Upper lobe of left lung (tissue), 4 donors: ENCODE measurements at regions not wholly inside any gene's neighbourhood (a gene's known extent, or its start where the extent isn't known, plus 50 kb on each side); places are given as distances from the start of the nearest gene placed in this dataset.

Source experiments
- POLR2A ChIP-seq, 4 donors: fragments of 450-650 bp; IDR thresholded peaks; one replicate each; pipeline ENCODE4 v1.5.1; 2016 to 2017; ENCODE audit warnings: antibody characterized with exemption in 4 of 4, mild to moderate bottlenecking in 2 of 4
- POLR2AphosphoS5 ChIP-seq, 2 donors: sonication (generic); formaldehyde crosslinking; IDR thresholded peaks; one replicate each; pipeline ENCODE4 v1.5.1; 2017; ENCODE audit warnings: antibody characterized with exemption in 2 of 2

DNA sequence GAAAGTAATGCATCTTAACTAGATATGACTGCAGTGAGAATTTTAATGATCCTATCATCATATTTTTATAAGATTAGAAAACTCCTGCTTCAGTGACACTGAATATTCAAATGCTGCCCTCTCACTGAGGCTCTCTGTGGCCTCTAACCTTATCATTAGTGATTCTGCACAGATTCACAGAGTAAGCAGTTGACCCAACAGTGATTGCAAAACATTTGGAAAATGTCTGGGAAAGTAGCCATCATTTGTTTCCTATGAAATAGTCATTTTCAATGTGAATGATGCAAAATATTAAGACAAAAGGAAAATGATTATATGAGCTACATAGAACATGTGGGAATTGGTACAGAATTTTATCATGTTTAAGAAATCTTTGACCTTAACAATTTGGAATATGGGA, 210.3 kb downstream of the TBX18 start:
- TF ChIP-seq POLR2A (IDR thresholded peaks at IDR 0.05) (no peak), POLR2AphosphoS5 (IDR thresholded peaks at IDR 0.05) (no peak)
